Calu3 (cell line): ENCODE measurements at regions not wholly inside any gene's neighbourhood (a gene's known extent, or its start where the extent isn't known, plus 50 kb on each side); places are given as distances from the start of the nearest gene placed in this dataset.

ENCODE experiments used
- BruUV-seq: library from RNA; stranded (reverse); fragments of 400-500 nt; replicated peaks from 2 replicates; lab custom pipeline; 2021; lab: Mats Ljungman, UMichigan
- CTCF ChIA-PET: fragments of 300-600 bp; sonication (Branson Sonifier 250); formaldehyde crosslinking; loops from one replicate; lab custom pipeline; 2022; ENCODE audit warnings: antibody characterized with exemption; lab: Charles Lee
- DNase-seq: peaks from one replicate; pipeline ENCODE4 v3.0.0; 2022
- H3K27ac Mint-ChIP-seq: one replicate; pipeline ENCODE4 v1.8.0; 2022; ENCODE audit warnings: mixed read lengths; ENCODE audit not compliant: unreplicated experiment
- H3K27me3 Mint-ChIP-seq: one replicate; pipeline ENCODE4 v1.8.0; 2022; ENCODE audit warnings: mixed read lengths; ENCODE audit not compliant: unreplicated experiment
- H3K36me3 Mint-ChIP-seq: one replicate; pipeline ENCODE4 v1.8.0; 2022; ENCODE audit warnings: mild to moderate bottlenecking, moderate library complexity, mixed read lengths; ENCODE audit not compliant: insufficient read depth, unreplicated experiment
- H3K4me1 Mint-ChIP-seq: one replicate; pipeline ENCODE4 v1.8.0; 2022; ENCODE audit warnings: mild to moderate bottlenecking, low read depth, mixed read lengths; ENCODE audit not compliant: unreplicated experiment
- H3K4me3 Mint-ChIP-seq: one replicate; pipeline ENCODE4 v1.8.0; 2022; ENCODE audit warnings: mild to moderate bottlenecking, low read depth, moderate library complexity, mixed read lengths; ENCODE audit not compliant: unreplicated experiment
- H3K9me3 Mint-ChIP-seq: one replicate; pipeline ENCODE4 v1.8.0; 2022; ENCODE audit warnings: low read depth, mixed read lengths; ENCODE audit not compliant: unreplicated experiment
- CTCF ChIP-seq: fragments of 200-600 bp; IDR thresholded peaks from one replicate; pipeline ENCODE4 v1.8.0; 2022; ENCODE audit warnings: antibody characterized with exemption; ENCODE audit not compliant: unreplicated experiment
- intact Hi-C: fragments of 100-400 bp; cut with micrococcal nuclease; formaldehyde crosslinking; loops from one replicate; pipeline ENCODE4 v1.10.0; 2022; ENCODE audit not compliant: unreplicated experiment

DNA sequence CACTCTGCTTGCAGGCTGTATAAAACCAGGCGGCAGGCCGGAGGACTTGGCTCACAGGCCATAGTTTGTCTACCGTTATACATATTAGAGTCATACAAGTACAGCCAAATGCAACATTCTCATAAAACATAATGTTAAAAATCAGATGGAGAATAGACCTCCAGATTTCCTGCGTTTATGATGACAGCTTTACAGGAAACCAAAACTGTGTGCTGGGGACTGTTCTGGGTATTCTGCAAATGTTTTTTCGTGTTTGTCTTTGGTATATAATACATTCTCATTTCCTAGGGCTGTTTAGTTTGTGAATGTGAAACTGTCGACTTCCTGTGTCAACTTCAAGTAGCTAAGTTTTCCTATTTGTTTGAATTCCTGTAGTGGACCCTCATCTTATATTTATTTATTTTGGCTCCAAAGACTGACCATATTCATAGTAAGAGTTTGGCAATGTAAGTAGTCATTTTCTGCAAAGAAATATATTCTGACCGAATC lies 79.5 kb upstream of the FAM9C start:
- Mint-ChIP-seq H3K9me3 (no peaks in the 10 kb centered on the region), H3K27me3 (no peaks in the 10 kb centered on the region), H3K36me3 (peaks cover 4% of the 10 kb centered on the region), H3K4me1 (peaks cover 33% of the 10 kb centered on the region), H3K27ac (no peak overlapping the region), H3K4me3 (no peak overlapping the region)
- no TSS peak for BruUV-seq
- CTCF ChIA-PET: no interaction called here
- intact Hi-C loops: no loop called here
- TF ChIP-seq CTCF: no peak
- no peak for DNase-seq

DNA sequence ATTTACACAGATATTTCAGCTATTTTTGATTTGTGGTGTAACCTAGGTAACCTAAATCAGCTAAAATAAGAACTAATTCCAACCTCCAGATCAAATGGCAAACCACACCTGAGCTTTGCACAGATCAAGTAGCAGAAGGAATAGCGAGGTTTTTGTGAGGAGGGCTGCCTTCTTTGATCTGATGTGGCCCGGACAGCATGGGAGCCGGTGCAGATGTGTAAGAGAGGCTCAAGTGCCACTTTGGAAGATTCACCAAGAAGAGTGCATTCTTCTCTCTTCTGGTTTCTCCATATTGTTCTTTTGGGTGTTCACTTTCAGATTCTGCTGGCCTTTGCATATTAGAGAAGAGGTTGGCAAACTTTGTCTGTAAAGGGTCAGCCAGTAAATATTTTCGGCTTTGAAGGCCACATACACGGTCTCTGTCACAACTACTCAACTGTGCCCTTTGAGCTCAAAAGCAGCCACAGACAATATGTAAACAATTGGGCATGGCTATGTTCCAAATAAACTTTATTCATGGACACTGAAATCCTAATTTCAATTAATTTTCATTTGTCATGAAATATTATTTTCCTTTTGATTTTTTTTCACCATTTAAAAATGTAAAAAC lies 78.9 kb upstream of the FAM9C start:
- no TSS peak for BruUV-seq
- CTCF ChIA-PET: no interaction called here
- peak overlapping the region; percentile 33 for H3K27ac Mint-ChIP-seq
- H3K4me1 Mint-ChIP-seq: peaks cover 30% of the 10 kb centered on the region
- intact Hi-C loops: no loop called here
- H3K27me3 Mint-ChIP-seq: no peaks in the 10 kb centered on the region
- no peaks in the 10 kb centered on the region for H3K9me3 Mint-ChIP-seq
- peaks cover 4% of the 10 kb centered on the region for H3K36me3 Mint-ChIP-seq
- TF ChIP-seq CTCF: no peak
- no peak overlapping the region for H3K4me3 Mint-ChIP-seq
- no peak for DNase-seq

GRCh38 chrX:13121020-13121555 lies 76.7 kb upstream of the FAM9C start:
- Mint-ChIP-seq H3K27ac (no peak overlapping the region), H3K4me3 (no peak overlapping the region), H3K36me3 (peaks cover 3% of the 10 kb centered on the region), H3K27me3 (no peaks in the 10 kb centered on the region), H3K9me3 (peaks cover 4% of the 10 kb centered on the region), H3K4me1 (peaks cover 26% of the 10 kb centered on the region)
- CTCF ChIA-PET: no interaction called here
- no peak for DNase-seq
- intact Hi-C loops: no loop called here
- BruUV-seq: no TSS peak
- no peak for TF ChIP-seq CTCF

DNA sequence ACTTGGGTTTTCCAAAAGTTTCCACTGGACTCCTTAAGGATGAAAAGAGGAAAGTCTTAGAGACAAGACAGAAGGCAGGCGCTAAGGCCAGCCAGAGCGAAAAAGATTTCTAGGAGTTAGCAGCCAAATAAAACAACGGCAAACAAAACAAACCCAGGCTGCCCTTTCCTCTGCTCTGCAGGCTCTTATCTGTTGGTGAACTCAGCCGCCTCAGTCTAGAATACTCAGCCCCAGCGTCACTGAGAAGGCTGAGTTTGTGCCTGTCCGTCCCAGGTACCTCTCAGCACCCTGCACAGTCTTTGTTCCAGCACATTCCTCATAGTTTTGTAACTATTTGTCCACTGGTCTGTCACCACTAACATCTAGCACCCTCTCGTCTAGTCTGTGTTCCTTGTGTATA lies 75.6 kb upstream of the FAM9C start:
- H3K36me3 Mint-ChIP-seq: no peaks in the 10 kb centered on the region
- H3K27ac Mint-ChIP-seq: peak overlapping the region; percentile 73
- peak overlapping the region; percentile 39 for H3K4me3 Mint-ChIP-seq
- peaks cover 4% of the 10 kb centered on the region for H3K9me3 Mint-ChIP-seq
- H3K27me3 Mint-ChIP-seq: no peaks in the 10 kb centered on the region
- CTCF ChIA-PET: interaction anchor here (0.6 to 1.1 kb wide), 2 partner anchors 14 to 104 kb away, joined by 3 to 4 read pairs; no protein-coding TSS in a partner anchor
- DNase-seq: peak; percentile 17
- BruUV-seq: no TSS peak
- intact Hi-C loops: no loop called here
- H3K4me1 Mint-ChIP-seq: peaks cover 26% of the 10 kb centered on the region
- TF ChIP-seq CTCF: no peak
